GM12878 (cell line): ENCODE measurements at regions not wholly inside any gene's neighbourhood (a gene's known extent, or its start where the extent isn't known, plus 50 kb on each side); places are given as distances from the start of the nearest gene placed in this dataset.

Experiments used
- ATAC-seq: fragments of 200-7000 bp; cut with Tn5 transposase; 3 replicates; pipeline ENCODE4 v1.9.1; 2020; ENCODE audit warnings: mild to moderate bottlenecking, moderate library complexity
- BruUV-seq: library from RNA; stranded (reverse); fragments of 400-500 nt; replicated peaks from 2 replicates; lab custom pipeline; 2021; lab: Mats Ljungman, UMichigan
- CTCF ChIA-PET: fragments of 300-600 bp; sonication (Branson Sonifier 250); formaldehyde crosslinking; extraction: SDS; loops from one replicate; lab custom pipeline; 2021; ENCODE audit warnings: inconsistent platforms; lab: Yijun Ruan, JAX
- POLR2A ChIA-PET: fragments of 350-600 bp; formaldehyde crosslinking; extraction: SDS; loops from one replicate; lab custom pipeline; 2021; ENCODE audit warnings: inconsistent platforms; lab: Charles Lee
- RAD21 ChIA-PET: fragments of 300-600 bp; sonication (Branson Sonifier 250); formaldehyde crosslinking; loops from one replicate; lab custom pipeline; 2023; ENCODE audit warnings: antibody characterized with exemption; ENCODE audit not compliant: unreplicated experiment; lab: Charles Lee
- SMC1A ChIA-PET: fragments of 300-600 bp; sonication (Branson Sonifier 250); formaldehyde crosslinking; loops from one replicate; lab custom pipeline; 2023; ENCODE audit not compliant: unreplicated experiment, uncharacterized antibody; lab: Charles Lee
- DNase-seq: peaks from one replicate; pipeline ENCODE4 v3.0.0-alpha.2; 2011; ENCODE audit warnings: low read depth, low spot score
- FAIRE-seq: peaks from 3 replicates; lab custom pipeline; 2011; peaks lifted over from hg19 to GRCh38; lab: Jason Lieb, UNC
- H2AFZ ChIP-seq: 2 replicates; pipeline ENCODE4 v1.6.0; 2011; ENCODE audit warnings: low read depth, low read length, control low read depth; ENCODE audit not compliant: control insufficient read depth
- H3K27ac ChIP-seq: 2 replicates; pipeline ENCODE4 v1.5.1; 2011; ENCODE audit warnings: control low read depth; ENCODE audit not compliant: control insufficient read depth, insufficient read depth
- H3K27me3 ChIP-seq, 2 experiments: replicated peaks in 1 of 2; 2 replicates each; pipeline versions ENCODE4 v1.6.0 to v1.6.1; 2011; ENCODE audit warnings: low read length in 1 of 2; ENCODE audit not compliant: control insufficient read depth in 2 of 2, insufficient read depth in 2 of 2
- H3K36me3 ChIP-seq, 2 experiments: 2 replicates each; pipeline ENCODE4 v1.5.1; 2011; ENCODE audit warnings: low read length in 1 of 2; ENCODE audit not compliant: control insufficient read depth in 2 of 2, insufficient read depth in 2 of 2
- H3K4me1 ChIP-seq: 2 replicates; pipeline ENCODE4 v1.6.1; 2011; ENCODE audit warnings: mild to moderate bottlenecking, low read length, moderate library complexity, mixed read lengths; ENCODE audit not compliant: control insufficient read depth, insufficient read depth
- H3K4me2 ChIP-seq: 2 replicates; pipeline ENCODE4 v1.6.0; 2011; ENCODE audit warnings: control low read depth; ENCODE audit not compliant: control insufficient read depth, insufficient read depth
- H3K4me3 ChIP-seq: fragments of 200-600 bp; sonication (generic); 2 replicates; pipeline ENCODE4 v1.5.1; 2016
- H3K79me2 ChIP-seq: 2 replicates; pipeline ENCODE4 v1.6.0; 2011; ENCODE audit warnings: low read length; ENCODE audit not compliant: control insufficient read depth, insufficient read depth
- H3K9ac ChIP-seq: 2 replicates; pipeline ENCODE4 v1.8.0; 2011; ENCODE audit warnings: low read length, control low read depth, mixed read lengths; ENCODE audit not compliant: control insufficient read depth, insufficient read depth
- H3K9me3 ChIP-seq: replicated peaks from 3 replicates; pipeline ENCODE4 v1.5.1; 2011; ENCODE audit warnings: mild to moderate bottlenecking, low read length; ENCODE audit not compliant: control insufficient read depth, insufficient read depth
- H4K20me1 ChIP-seq: 2 replicates; pipeline ENCODE4 v1.6.0; 2011; ENCODE audit not compliant: control insufficient read depth, insufficient read depth
- JUND ChIP-seq: IDR thresholded peaks from 2 replicates; pipeline ENCODE4 v1.6.1; 2012; ENCODE audit warnings: low read depth, mild to moderate bottlenecking, low read length, improper control_type of control experiment, moderate library complexity
- ZNF384 ChIP-seq: IDR thresholded peaks from 2 replicates; pipeline ENCODE4 v1.6.1; 2012; ENCODE audit warnings: low read depth, mild to moderate bottlenecking, low read length, improper control_type of control experiment, borderline replicate concordance
- WGBS: methylation state at CpG from one replicate; pipeline ENCODE4 v1.1.6; 2016; ENCODE audit warnings: low lambda C conversion rate; ENCODE audit not compliant: insufficient replicate concordance, insufficient coverage; ENCODE audit errors: missing lambda C conversion rate; 5-methylcytosine and 5-hydroxymethylcytosine counted together
- in situ Hi-C: fragments of 300-500 bp; cut with MboI; formaldehyde crosslinking; loops from 9 replicates; pipeline ENCODE4 v1.14.3; 2018; ENCODE audit warnings: mixed read lengths
- intact Hi-C: fragments of 100-400 bp; cut with micrococcal nuclease; formaldehyde crosslinking; loops from one replicate; pipeline ENCODE4 v1.14.2; 2022; ENCODE audit not compliant: unreplicated experiment
- TF ChIP-seq, protein P1 (sequence below): fragments of 450-650 bp; IDR thresholded peaks from 2 replicates; pipeline ENCODE4 v1.6.1; 2017; ENCODE audit warnings: antibody characterized with exemption, mild to moderate bottlenecking, moderate library complexity
- TF ChIP-seq, protein P2 (sequence below): IDR thresholded peaks from 2 replicates; pipeline ENCODE4 v1.6.1; 2011; ENCODE audit warnings: mild to moderate bottlenecking, low read depth, low read length, moderate library complexity; ENCODE audit not compliant: insufficient replicate concordance
- TF ChIP-seq, protein P3 (sequence below): IDR thresholded peaks from 2 replicates; pipeline ENCODE4 v1.6.1; 2012; ENCODE audit warnings: improper control_type of control experiment, low read depth, low read length; ENCODE audit not compliant: insufficient replicate concordance

DNA sequence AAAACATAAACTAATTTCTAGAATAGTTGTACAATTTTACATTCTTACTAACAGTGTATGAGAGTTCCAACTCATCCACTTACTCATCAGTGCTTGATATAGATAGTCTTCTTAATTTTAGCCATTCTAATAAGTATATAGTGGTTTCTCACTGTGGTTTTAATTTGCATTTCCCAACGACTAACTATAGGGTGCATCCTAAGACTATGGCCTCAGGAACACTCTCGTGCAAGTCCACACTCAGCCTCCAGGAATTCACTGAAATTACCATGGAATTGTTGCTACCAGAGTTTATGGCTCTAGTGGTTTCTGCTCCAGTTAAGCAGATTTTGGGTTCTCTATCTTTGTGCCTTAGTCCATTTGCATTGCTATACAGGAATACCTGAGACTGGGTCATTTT lies 60.1 kb upstream of the GUCY1A2 start (continued):
- TF ChIP-seq, protein P1, sequence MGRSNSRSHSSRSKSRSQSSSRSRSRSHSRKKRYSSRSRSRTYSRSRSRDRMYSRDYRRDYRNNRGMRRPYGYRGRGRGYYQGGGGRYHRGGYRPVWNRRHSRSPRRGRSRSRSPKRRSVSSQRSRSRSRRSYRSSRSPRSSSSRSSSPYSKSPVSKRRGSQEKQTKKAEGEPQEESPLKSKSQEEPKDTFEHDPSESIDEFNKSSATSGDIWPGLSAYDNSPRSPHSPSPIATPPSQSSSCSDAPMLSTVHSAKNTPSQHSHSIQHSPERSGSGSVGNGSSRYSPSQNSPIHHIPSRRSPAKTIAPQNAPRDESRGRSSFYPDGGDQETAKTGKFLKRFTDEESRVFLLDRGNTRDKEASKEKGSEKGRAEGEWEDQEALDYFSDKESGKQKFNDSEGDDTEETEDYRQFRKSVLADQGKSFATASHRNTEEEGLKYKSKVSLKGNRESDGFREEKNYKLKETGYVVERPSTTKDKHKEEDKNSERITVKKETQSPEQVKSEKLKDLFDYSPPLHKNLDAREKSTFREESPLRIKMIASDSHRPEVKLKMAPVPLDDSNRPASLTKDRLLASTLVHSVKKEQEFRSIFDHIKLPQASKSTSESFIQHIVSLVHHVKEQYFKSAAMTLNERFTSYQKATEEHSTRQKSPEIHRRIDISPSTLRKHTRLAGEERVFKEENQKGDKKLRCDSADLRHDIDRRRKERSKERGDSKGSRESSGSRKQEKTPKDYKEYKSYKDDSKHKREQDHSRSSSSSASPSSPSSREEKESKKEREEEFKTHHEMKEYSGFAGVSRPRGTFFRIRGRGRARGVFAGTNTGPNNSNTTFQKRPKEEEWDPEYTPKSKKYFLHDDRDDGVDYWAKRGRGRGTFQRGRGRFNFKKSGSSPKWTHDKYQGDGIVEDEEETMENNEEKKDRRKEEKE: no peak
- no peak for TF ChIP-seq JUND
- TF ChIP-seq, all 136 proteins: peak for 0

DNA sequence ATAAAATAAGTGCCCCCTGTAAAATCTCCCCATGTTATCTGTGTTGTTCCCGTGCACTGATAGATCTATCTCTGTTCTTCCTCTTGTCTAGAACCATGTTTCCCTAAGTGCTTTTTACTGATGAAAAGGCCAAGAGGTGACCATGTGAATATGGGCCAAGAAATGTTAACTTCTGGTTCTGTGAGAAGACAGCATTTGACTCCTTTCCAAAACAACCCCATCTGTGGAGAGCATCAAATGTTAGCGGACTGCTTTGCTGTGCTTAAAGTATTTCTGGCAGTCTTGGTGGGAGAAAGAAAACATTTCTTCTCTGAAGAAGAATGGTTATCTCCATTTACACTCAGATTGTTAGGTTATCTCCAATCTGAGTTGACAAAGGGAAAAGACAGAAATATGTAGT lies 58.6 kb upstream of the GUCY1A2 start:
- in situ Hi-C loops (no loop called here), intact Hi-C loops (no loop called here)
- BruUV-seq: no TSS peak
- Histone ChIP-seq H3K27ac (no peak overlapping the region), H3K4me3 (no peak overlapping the region), H3K27me3 (no peaks in the 10 kb centered on the region), H3K4me1 (no peaks in the 10 kb centered on the region), H3K9me3 (no peaks in the 10 kb centered on the region), H3K36me3 (no peaks in the 10 kb centered on the region), H3K9ac (no peak overlapping the region), H3K4me2 (no peak overlapping the region), H4K20me1 (no peaks in the 10 kb centered on the region), H2AFZ (no peak overlapping the region), H3K79me2 (no peaks in the 10 kb centered on the region)
- DNase-seq (no peak), ATAC-seq (no peak), FAIRE-seq (no peak)
- WGBS: 63% methylated on average over 2 of the region's 2 CpGs
- SMC1A ChIA-PET: no interaction called here
- CTCF ChIA-PET: no interaction called here
- POLR2A ChIA-PET: no interaction called here
- RAD21 ChIA-PET: no interaction called here
- no peak for TF ChIP-seq ZNF384
- TF ChIP-seq, protein P2, sequence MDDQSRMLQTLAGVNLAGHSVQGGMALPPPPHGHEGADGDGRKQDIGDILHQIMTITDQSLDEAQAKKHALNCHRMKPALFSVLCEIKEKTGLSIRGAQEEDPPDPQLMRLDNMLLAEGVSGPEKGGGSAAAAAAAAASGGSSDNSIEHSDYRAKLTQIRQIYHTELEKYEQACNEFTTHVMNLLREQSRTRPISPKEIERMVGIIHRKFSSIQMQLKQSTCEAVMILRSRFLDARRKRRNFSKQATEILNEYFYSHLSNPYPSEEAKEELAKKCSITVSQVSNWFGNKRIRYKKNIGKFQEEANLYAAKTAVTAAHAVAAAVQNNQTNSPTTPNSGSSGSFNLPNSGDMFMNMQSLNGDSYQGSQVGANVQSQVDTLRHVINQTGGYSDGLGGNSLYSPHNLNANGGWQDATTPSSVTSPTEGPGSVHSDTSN: no peak
- TF ChIP-seq, protein P3, sequence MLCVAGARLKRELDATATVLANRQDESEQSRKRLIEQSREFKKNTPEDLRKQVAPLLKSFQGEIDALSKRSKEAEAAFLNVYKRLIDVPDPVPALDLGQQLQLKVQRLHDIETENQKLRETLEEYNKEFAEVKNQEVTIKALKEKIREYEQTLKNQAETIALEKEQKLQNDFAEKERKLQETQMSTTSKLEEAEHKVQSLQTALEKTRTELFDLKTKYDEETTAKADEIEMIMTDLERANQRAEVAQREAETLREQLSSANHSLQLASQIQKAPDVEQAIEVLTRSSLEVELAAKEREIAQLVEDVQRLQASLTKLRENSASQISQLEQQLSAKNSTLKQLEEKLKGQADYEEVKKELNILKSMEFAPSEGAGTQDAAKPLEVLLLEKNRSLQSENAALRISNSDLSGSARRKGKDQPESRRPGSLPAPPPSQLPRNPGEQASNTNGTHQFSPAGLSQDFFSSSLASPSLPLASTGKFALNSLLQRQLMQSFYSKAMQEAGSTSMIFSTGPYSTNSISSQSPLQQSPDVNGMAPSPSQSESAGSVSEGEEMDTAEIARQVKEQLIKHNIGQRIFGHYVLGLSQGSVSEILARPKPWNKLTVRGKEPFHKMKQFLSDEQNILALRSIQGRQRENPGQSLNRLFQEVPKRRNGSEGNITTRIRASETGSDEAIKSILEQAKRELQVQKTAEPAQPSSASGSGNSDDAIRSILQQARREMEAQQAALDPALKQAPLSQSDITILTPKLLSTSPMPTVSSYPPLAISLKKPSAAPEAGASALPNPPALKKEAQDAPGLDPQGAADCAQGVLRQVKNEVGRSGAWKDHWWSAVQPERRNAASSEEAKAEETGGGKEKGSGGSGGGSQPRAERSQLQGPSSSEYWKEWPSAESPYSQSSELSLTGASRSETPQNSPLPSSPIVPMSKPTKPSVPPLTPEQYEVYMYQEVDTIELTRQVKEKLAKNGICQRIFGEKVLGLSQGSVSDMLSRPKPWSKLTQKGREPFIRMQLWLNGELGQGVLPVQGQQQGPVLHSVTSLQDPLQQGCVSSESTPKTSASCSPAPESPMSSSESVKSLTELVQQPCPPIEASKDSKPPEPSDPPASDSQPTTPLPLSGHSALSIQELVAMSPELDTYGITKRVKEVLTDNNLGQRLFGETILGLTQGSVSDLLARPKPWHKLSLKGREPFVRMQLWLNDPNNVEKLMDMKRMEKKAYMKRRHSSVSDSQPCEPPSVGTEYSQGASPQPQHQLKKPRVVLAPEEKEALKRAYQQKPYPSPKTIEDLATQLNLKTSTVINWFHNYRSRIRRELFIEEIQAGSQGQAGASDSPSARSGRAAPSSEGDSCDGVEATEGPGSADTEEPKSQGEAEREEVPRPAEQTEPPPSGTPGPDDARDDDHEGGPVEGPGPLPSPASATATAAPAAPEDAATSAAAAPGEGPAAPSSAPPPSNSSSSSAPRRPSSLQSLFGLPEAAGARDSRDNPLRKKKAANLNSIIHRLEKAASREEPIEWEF: no peak
